AG20443 (cell line): ENCODE measurements at regions not wholly inside any gene's neighbourhood (a gene's known extent, or its start where the extent isn't known, plus 50 kb on each side); places are given as distances from the start of the nearest gene placed in this dataset.

Experiments
- DNase-seq: peaks from one replicate; pipeline ENCODE4 v3.0.0; 2012; ENCODE audit warnings: low spot score, mixed read lengths

GRCh38 chr21:34022627-34023335, 50.6 kb upstream of the MRPS6 start:
- DNase-seq = no peak

- no peak for DNase-seq
Observed at GRCh38 chr21:34021726-34022125, 51.7 kb upstream of the MRPS6 start.

GRCh38 chr21:34020983-34021553, 52.3 kb upstream of the MRPS6 start:
- DNase-seq = no peak

- no peak for DNase-seq
Observed at GRCh38 chr21:34020005-34020847, 53.2 kb upstream of the MRPS6 start.

- no peak for DNase-seq
Observed at GRCh38 chr21:34019402-34019801, 54.0 kb upstream of the MRPS6 start.

- no peak for DNase-seq
Observed at GRCh38 chr21:34018910-34019309, 54.5 kb upstream of the MRPS6 start.

GRCh38 chr21:34018185-34018584, 55.2 kb upstream of the MRPS6 start:
- DNase-seq = no peak

GRCh38 chr21:34017039-34017961, 56.1 kb upstream of the MRPS6 start:
- DNase-seq = peak; percentile 37

GRCh38 chr21:34012640-34013039, 60.7 kb upstream of the MRPS6 start:
- DNase-seq = no peak

GRCh38 chr21:34011660-34012059, 61.7 kb upstream of the MRPS6 start:
- DNase-seq = no peak

- no peak for DNase-seq
Observed at GRCh38 chr21:34009193-34009592, 64.2 kb upstream of the MRPS6 start.

- DNase-seq = no peak
Observed at GRCh38 chr21:34008618-34009017, 64.8 kb upstream of the MRPS6 start.

- DNase-seq = no peak
Observed at GRCh38 chr21:34006611-34007168, 66.7 kb upstream of the MRPS6 start.

GRCh38 chr21:34004974-34005373, 68.4 kb upstream of the MRPS6 start:
- DNase-seq = no peak

GRCh38 chr21:34004013-34004938, 69.1 kb upstream of the MRPS6 start:
- DNase-seq = peak; percentile 33

GRCh38 chr21:34003428-34003827, 70.0 kb upstream of the MRPS6 start:
- DNase-seq = no peak

- DNase-seq = no peak
Observed at GRCh38 chr21:34000375-34000774, 73.0 kb upstream of the MRPS6 start.

GRCh38 chr21:33998809-33999208, 74.6 kb upstream of the MRPS6 start:
- no peak for DNase-seq

GRCh38 chr21:33998402-33998801, 75.0 kb upstream of the MRPS6 start:
- no peak for DNase-seq

- DNase-seq = no peak
Observed at GRCh38 chr21:33997436-33997835, 75.9 kb upstream of the MRPS6 start.

- DNase-seq = no peak
Observed at GRCh38 chr21:33994373-33994772, 78.8 kb upstream of the ATP5PO start.
